GM21360 (cell line): ENCODE measurements at regions not wholly inside any gene's neighbourhood (a gene's known extent, or its start where the extent isn't known, plus 50 kb on each side); places are given as distances from the start of the nearest gene placed in this dataset.

Experiments used
- ATAC-seq: cut with Tn5 transposase; IDR thresholded peaks from one replicate; pipeline ENCODE4 v1.9.1; 2021; ENCODE audit warnings: mild to moderate bottlenecking, moderate library complexity; ENCODE audit not compliant: unreplicated experiment

DNA sequence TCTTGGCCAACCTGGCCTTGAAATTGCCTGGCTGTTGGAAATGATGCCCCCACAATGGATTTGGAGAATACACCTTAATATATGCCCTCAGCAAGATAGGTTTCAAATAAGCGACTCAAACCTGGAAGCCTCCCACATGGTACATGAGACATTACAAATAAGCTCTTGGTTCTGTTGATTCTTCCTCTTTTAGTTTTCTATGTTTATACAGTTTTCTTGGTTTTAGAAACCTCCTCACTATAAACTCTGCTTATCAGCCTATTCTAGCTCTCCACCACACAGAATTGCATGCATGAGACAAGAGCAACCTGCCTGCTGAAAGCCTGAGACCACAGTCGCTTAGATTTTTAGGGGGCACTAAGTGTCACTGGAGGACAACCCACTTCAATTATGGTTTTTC, 108.8 kb upstream of the PREP start:
- no peak for ATAC-seq

DNA sequence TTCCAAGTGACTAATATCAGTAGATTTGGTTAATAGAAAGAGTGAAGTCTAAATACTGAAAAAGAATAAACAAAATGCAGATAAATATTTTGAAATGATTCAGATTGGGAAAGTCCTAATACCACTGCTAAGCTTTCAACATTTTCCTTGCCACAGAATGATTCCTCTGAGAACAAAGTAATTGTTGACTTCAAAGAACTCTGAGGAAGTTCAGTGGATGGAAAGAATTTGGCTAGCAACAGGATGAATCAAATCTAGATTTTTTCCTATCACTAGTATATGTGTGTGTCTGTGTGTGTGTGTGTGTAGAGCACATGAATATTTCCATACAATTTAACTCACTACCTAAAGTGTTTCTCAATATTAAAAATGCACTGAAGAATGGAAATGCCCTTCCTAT, 107.9 kb upstream of the PREP start:
- no peak for ATAC-seq

DNA sequence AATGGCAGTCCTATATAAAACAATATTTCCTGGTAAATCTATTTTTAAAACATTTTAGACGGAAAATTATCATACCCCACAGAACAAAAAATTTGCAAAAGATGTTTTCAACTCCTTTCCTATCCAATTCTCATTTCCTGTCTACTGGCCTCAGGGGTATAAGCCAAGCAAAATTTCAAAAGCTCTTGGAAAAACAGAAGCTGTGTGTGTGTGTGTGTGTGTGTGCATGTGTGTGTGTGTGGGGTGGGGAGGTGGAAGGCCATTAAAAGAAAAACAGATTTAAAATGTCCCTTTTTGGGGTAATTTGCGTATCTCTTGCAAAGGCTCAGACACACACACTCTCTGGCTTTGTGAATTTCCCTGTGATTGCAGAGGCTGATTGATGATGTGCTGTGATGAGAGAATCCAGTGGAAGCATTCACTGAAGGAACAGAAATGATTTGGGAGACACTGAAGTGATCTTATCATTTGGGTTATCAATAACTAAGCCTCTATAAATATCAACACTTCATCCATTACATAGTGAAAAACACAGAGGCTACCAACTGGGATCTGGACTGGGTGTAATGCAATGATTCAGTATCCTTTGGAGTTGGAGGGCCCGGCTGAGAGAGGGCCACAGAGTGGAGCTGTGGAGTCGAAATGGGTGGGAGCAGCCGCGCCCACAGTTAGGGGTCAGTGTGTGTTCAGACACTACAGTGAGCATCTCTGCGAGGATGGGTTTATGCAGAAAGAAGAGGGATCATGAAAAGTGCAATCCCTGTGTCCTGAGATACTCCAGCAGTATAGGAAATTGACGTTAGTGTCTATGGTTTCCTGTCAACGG, 106.8 kb upstream of the PREP start:
- no peak for ATAC-seq

DNA sequence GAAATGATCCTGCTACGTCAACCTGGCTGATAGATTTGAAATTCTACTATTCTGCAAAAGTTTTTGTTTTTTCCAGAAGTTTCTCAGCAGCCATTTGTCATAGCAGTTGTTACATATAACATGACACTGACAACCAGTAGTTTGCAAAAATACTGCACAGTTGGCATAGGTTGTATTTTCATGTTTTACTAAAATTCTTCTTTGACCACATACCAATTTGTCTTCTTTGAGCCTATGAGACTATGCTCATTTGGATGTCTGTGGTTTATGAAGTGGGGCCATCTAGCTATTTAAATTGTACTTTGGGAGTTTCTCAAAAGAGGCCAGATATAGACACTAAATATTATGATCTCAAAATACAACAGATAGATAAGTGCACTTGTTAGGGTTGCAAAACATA, 104.9 kb upstream of the PREP start:
- ATAC-seq: no peak

DNA sequence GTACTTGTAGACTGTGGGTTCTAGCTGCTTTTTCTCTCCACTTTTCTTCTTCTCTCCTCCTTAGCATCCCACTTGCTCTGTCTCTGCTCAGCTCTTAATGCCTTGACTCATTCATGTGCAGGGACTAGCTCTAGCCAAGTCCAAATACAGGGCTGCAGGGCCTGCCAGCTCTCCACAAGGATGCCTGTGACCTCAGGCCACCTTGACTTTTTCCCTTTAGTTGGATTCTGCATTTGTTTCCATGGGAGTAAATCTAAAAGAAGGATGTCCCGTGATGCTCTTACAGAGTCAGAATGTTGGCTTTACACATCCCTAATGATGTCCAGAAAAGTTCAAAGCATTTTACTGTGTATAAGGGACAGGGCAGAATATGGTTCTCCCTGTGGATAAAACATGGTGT, 101.8 kb upstream of the PREP start:
- no peak for ATAC-seq

DNA sequence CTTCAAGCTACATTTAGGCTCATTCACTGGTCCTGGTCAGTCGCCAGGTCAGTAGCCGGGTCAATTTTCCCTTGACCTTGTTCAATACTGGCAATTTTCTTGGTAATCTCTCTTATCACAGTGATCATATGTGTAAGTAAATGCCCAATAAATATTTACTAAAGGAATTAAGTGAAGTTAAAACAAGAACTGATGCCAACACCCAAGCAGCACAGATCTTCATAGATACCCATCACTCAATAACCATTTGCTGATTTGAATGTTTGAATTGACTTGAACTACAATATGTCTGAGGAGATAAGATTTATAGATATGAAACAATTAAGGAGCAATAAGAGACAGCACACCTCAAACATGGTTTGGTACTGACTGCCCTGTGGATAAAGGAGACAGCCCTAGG, 100.8 kb upstream of the PREP start:
- no peak for ATAC-seq

DNA sequence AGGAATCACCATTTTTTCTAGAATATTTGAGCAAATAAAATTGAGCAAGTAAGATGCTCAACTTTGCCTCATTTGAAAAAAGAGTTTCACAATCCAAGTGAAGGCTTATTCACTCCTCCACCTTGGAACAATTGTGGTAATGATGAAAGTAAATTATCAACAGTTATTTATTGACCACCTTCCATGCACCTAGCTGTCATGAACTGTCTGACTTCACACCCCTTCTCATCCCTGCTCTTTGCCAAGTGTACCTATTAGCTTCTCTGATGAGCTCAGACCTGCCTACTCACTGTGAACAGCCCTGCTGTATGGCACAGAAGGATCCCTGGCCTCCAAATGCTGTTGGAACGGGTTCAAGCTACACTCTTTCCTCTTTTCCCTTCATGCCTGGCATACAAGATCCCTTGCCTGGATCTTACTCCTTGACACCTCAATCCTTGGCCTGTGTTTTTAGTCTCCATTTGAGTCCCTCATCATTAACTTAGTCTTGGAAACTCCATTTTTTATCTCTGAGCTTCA, 99.0 kb upstream of the PREP start:
- ATAC-seq: no peak

DNA sequence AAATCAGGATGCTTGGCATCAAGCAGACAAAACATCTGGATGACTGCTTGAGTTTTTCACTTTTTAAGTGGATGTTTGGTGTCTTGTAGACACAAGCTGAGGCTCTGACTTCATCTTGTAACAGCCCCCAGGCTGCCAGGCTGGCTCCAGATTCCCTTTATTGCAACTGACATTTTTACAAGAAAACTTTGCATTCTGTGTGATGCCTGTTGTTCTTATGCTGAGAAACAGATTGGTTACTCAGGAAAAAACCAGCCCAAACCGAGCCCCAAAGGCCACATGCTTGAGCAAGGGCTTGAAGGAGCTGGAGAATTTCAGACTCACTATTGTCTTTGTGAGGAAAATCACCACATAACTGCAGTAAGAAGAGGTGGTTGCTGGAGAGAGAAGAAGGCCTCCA, 98.4 kb upstream of the PREP start:
- ATAC-seq: no peak

DNA sequence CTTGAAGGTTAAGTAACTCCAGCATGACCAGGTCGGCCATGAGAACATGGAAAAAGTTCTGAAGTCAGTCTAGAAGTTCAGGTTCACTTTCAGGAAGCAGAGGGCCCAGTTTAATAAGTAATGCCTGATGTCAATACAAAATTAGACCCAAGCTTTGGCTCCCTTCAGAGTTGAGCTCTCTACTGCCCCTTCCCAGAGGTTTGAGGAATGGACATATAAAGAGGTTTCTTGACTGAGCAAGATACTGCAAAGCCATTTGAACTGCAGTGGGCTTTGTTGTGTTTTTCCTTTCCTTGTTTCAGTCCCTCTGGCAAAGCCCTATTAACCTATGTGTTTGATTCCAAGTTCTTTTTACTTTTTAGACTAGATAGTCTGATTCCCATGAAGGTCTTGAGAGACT, 97.8 kb upstream of the PREP start:
- no peak for ATAC-seq

DNA sequence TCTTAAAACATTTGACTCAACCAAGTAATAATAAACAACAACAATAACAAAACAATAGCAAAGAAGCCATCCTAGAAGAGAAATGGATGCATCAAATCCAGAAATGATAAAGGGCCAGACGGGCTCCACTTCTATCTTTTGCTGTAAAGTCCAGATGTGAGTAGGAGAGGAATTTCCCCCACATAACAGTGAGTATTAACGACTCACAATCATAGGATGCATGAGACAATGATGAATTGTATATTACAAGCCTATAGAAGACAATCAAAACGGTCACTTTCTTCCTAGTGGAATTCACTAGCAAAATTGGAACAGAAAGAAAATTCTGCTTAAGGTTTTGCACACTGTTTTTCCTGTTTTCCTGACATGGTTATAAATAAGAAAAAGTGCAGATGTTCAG, 97.0 kb upstream of the PREP start:
- no peak for ATAC-seq

DNA sequence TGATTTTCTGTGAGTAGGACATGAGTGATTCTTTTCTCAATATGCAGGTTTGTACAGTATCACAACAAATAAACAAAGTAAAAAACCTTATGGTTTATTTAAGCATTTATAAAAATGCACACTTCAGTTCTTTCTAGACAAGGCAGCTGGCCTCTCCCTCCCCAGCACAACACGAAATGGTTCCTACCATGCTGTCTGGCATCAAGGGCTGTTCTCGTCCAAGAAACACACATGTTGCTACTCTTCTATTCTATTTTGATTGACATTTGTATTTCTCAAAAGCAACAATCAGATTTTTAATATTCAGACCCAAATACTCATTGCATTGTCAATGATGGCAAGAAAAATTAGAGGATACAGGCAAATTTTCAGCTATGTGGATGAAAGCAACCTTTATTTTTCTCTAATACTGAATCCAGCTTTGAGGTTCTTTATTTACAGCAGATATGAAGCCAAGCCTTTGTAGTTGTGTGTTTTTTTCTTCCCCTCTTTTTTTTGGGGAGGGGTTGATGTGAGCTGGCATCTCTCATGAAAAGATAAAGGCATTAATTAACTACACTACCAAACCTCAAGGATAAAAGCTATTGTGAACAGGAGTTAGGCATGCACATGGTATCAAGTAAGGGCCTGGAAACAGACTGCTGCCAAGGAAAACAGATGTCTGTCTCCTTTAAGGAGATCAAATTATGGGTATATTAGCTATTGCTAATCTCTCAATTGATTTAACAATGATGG, 96.4 kb upstream of the PREP start:
- no peak for ATAC-seq

DNA sequence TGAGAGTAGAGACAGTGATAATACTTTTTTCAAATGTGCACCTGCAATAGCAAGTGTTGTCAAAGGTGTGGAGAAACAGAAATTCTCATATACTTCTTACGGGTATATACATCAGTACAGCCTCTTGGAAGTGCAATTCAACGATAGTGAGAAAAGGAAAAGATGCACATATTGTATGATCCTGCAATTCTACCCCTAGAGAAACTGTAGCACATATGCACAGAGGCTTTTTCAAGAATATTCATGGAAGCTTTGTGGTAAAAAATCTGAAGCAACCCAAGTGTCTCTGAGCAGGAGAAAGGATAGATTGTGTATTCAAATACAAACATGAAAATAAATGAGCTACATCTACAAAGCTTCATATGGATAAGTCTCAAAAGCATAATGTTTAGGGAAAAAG, 94.7 kb upstream of the PREP start:
- no peak for ATAC-seq

DNA sequence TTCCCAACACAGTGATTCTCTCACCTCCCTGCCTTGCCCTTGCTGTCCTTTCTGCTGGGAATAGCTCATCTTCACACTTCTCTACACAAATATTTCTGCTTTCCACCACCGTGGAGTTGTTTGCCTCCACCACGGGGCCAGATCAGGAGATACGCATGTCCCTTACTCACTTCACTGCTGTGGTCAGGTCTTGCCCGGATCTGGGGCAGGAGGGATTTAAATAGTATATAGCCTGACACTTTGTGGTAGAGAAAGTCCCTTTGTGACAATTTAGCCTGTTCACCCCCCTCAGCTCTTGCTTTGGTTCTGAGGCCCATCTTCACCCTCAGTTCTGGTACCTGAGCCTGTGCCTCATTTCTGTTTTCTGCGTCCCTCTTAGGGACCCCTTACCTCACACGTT, 92.6 kb upstream of the PREP start:
- no peak for ATAC-seq

DNA sequence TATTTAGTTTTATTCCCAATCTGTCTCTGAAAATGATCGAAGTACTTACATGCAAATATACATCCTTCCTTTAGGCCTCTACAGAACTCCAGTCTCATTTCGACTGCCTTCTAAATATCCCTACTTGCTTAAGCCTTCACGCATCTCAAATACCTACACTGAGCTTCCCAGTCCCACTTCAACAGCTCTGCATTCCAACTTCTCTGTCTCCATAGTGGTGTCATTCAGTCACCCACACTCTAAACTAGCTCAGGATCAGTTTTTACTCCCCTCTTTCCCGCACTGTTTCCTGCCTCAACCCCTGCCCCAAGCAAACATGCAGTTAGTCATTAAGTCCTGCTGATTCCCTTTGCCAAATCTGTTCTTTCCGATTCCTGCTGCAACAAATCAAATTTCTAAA, 91.8 kb upstream of the PREP start:
- ATAC-seq: no peak

DNA sequence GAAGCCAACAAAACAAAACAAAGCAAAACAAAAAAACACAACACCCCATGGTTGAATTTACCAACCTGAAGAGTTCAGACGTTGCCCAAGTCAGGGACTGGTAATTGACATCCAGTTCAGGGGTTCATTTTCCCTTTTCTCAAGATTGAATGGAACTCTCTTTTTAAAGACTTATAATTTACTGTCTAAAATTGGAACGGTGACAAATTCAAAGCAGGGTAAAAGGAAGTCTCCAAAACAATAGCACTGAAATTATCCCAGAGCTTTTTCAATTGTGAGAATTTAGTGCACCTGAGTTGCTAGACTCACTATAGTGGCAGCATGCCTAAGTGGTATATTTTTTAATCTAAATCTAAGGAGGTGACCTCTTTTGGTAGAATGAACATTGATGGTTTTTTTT, 90.9 kb upstream of the PREP start:
- ATAC-seq: peak; percentile 10

DNA sequence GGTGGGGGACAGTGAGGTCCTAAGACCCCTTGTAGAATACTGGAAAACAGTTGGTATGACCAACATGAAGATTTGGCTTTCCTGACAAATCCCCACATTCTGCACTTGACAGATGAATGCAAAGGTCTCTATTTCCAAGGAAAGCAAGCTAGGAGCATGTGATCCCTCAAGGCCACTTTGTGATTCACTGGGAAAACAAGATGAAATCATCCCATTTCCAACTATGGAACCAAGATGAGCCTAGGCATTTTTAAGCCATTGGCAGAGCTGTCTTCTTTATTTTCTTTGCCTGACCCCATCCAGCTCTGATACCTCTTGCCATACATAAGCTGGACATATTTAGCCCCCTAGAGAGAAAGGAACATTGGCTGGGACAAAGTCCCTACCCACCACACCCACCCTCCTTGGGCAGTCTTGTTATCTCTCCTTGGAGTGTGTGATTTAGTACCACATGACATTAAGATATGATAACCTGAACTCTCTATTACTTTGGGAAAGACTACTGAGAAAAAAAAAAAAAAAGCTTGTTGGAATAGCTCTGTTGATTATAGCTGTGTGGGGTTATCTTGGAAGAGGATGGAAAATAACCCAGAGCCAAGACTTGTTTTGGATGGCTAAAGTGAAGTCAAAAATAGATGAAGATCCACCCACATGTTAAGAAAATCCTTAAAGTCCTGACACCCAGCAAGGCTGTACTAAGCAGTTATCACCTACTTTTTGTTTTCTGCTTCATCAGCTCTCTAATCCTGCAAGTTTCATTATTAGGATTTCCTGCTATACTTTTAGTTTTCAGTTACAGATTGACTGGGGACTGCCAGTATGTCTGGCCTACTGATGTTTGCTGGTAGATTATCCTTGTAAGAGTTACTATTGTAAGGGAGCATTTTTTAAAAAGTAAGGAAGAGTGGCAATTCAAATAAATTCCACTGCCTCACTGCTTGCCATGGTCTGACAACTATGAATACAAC, 90.1 kb upstream of the PREP start:
- peak; percentile 63 for ATAC-seq

DNA sequence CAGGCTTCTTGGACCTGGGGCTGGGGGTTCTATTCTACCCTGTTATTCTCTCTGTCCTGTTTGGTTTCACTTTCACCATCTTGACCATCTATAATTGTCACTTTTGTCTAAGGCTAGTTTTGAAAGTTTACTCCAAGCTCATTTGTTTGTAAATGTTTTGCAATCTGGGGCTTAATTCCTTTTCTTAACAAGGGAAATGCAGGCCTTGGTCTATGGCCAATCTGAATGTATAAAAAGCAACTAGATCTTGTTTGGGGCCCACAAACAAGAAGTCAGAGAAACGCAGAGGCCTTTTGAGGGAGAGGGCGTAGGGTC, 86.3 kb upstream of the PREP start:
- ATAC-seq: no peak

DNA sequence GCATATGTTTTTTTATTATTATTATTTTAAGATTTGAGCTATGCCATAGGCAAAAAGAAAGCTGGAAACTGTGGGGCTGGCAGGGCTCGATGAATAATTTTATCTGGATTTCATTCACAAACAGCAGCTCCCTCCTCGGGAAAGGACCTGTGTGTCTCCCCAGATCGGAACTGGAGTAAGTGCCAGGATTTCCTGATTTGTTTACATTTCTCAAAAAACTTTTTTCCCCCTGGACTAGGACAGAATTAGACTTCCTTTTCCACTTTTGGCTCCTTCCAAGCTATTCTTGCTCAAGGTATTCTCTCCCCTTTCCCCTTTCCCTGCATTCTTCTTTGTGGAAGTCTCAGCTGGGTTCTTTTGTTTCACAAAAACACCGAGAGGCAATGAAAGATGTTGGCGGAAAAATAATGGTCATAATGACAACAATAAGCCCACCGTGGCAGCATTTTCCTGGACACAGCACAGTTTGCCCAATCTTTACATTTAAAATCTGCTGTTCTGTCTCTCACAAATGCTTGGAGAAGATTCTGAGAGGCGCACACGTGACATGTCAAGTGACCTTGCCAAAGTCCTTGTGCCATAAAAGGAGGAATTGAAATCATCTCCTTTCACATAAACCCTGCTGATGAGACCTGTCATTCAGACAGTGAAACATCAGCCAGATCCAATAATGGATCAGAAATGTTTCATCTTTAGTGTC, 85.8 kb upstream of the PREP start:
- ATAC-seq: no peak

DNA sequence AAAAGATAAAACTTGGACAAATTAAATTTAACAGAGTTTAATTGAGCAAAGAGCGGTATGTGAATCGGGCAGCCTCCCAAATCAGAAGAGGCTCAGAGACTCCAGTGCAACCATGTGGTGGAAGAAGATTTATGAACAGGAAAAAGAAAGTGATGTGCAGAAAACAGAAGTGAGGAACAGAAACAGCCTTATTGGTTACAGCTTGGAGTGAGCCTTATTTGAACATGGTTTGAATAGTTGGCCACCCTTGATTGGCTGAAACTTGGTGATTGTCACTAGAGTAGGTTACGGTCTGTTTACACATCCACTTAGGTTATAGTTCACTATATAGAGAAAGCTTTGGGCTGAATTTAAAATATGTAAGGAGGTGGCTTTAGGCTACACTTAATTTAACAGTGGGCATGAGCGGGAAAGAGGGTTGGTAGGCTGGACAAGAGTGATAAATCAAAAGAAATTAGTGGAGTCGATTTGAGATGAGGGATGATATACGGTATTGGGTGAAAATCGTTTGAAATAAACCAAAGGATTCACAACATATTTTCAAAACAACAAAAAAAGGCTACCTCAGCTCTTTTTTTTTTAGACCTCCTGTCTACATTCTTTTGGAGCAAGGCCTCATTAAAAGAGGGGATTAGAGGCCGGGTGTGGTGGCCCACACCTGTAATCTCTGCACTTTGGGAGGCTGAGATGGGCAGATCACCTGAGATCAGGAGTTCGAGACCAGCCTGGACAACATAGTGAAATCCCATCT, 84.3 kb upstream of the PREP start:
- no peak for ATAC-seq

DNA sequence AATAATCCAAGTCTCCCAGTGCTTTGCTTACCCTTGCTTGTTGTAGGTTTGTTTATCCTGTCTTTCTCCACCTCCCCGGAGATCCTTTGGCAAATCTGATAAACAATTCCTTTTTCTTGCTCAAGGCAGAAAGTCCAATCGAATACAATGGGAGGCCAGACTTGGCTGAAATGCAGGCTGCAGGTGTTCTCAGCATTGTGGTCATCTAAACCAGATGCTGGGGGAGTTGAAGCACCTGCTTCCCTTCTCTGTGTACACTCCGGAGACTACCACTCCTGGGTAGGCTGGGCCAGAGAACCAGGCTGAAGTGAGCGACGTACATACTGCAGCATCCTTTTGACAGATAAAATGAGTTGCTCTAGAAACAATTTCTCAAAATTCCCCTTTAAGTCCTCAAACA, 82.6 kb upstream of the PREP start:
- no peak for ATAC-seq
